NOMO-1 (cell line): ENCODE measurements at regions not wholly inside any gene's neighbourhood (a gene's known extent, or its start where the extent isn't known, plus 50 kb on each side); places are given as distances from the start of the nearest gene placed in this dataset.

Source experiments
- DNase-seq, 2 experiments: peaks; one replicate each; lab custom pipeline; 2025; ENCODE audit not compliant: unreplicated experiment in 2 of 2; lab: John Stamatoyannopoulos, UW

DNA sequence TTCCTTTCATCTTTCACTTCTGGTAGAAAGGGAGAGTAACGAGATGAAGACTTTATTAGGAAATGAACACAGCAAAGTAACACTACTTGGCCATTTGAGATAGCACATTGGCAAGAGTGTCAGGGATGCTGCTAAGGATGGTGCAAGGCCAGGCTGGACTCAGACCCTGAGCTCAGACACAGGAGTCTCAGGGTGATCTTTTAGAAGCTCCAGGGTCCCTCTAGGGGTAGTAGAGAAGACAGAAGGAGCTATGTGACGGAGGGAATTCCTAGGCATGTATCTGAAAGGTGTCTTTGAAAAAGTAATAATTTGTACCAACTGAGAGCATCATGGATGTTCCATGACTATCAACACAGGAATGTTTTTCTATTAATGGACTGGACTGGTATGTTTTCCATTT is 436.5 kb downstream of the DHX35 start:
- no peak for DNase-seq

DNA sequence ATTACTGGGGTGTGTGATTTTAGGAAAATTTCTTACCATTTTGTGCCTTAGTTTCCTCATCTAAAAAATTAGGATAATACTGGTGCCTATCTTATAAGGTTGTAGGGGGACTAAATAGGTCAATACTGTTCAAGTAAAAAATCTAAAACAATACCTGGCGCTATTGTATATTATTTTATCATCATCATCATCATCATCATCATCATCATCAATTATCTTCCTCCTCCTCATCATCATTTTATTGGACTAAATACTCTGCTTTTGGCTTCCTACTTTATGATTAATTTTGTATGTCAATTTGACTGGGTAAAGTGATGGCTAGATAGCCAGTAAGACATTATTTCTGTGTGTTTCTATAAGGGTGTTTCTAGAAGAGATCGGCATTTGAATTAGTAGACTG is 435.5 kb downstream of the DHX35 start:
- DNase-seq = no peak

DNA sequence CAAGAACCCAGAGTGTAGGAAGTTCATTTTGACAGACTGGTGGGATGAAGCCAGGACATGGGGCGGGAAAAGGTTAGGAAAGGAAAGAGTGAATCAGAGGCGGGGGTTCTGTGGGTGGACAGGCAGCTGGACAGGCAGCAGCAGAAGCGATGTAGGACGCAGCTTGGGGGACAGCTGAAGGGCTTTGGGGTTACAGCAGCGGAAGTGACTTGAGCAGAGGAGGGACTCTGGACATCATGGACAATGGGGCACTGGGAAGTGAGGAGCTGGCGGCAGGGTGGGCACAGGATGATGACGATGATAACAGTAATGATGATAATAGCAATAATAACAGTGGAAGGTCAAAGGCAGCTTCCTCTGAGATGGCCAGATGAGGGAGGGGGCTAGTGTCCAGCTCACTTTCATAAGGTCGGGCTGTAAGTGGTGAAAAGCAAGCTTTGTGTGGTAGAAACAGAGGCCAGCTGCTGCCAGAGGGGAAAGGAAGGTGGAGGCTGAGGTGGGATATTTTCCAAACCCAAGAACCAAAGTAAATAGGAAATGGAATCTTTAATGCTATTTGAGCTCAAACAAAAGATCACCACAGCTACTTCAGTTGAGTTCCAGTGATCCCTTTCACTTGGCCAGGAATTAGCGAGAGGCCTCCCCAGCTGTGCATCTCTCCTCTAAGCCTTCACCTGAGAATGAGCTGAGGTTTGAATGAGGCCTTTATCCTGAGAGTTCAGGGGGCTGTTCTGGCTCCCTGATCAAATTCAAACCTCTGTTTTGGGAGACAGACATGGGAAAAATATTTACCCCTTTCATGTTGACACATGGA is 433.5 kb downstream of the DHX35 start:
- no peak for DNase-seq

DNA sequence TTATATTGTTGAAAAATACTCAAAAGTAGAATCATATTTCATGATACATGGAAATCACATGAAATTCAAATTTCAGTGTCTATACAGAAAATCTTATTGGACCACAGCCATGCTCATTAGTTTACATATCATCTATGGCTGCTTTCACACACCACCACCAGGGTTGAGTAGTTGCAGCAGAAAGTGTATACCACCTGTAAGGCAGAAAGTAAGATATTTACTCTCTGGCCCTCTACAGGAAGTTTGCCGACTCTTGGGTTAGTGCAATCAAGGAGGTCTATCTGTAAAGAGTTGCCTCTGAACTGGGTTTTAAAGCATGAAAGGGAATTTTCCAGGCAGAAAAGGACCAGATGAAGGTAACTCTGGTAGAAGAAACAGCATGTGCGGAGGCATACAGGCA is 432.3 kb downstream of the DHX35 start:
- no peak for DNase-seq

DNA sequence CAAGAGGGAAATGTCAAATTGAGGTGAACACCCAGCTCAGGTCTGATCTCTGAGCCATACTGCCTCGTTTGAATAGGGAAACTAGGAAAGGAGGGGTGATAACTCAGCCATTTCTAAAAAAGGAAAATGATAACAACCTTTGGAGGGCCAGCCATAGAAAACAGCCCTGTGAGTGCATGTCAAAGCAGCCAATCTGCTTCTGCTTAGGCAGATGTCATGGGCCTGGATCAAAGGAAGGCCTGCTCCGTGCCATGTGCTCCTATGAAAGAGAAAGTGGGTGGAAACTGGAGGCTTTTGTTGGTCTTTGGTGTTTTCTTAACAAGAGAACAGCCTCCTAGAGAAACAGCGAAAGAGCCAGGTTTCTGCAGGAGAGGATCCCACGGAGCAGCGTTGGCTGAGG is 428.0 kb downstream of the DHX35 start:
- DNase-seq = no peak

DNA sequence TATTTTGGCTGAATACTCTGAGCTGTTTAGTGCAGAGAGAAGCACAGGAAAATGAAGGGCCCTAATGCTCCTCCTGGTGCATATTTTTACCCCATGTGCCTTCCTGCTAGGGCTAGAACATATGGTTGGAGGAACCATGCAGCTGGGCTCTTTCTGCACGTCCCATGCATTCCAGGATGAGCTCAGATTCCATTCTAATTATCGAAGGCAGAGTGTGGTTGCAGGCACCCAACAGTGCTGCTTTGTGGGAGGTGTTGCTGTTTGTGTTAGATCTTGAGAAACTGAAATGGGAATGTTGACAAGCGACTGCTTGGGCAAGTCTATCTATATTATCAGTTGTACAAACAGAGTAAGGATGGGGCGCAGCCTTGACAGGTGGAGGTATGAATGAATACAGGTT is 419.5 kb downstream of the DHX35 start:
- DNase-seq = no peak

DNA sequence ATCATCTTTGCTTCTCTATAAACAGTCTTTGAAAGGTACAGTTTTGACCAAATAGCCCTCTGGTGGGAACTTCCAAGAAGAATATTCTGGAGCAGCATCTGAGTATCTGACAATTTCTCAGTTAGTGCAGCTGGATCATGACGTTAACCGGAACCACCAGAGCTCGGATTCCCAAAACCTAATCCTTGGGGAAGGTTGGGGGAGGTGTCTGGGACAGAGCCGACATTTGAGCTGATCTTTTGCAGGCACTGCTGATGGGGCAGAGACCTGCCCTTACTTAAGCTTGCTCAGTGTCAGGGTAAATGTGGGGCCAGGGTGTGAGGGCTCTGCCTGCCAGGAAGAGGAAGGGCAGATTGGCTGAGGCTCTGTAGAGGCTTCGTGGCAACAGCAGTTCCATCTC is 416.6 kb downstream of the DHX35 start:
- DNase-seq = no peak

DNA sequence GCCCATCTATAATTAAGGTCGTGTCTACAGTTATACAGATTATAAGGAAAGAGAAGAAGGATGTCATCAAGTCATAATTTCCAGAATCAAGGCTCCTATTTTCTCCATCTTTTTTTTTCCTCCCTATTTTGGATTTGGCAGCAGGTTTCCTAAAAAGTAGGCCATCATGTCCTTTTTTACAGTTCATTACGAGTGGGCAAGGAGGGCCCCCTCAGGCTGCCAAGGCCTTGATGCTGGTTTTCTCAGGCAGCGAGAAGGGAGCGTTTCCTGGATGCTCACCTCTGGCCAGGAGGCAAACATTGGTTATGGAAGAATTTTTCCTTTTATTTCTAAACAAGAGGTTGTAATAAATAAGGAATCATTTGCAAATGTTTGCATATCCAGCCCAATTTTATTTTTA is 414.6 kb downstream of the DHX35 start:
- no peak for DNase-seq

DNA sequence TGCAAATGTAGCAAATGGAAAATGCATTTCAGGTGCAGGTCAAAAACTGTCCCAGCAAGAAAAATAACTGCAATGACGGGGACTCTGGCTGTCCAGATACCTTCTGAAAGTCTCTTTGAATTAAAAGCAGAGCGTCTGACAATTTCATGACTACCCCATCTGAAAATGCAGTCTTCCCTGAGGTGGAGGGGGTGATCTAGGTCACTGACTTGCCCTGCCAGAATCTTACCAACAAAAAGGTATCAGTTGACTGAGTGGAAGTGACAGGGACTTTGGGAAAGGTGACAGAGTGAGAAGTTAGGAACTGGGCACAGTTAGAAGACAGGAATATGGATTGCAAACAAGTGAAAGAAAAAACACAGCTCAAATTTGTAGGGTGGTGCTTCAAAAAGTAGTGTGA is 402.2 kb downstream of the DHX35 start:
- DNase-seq = no peak

DNA sequence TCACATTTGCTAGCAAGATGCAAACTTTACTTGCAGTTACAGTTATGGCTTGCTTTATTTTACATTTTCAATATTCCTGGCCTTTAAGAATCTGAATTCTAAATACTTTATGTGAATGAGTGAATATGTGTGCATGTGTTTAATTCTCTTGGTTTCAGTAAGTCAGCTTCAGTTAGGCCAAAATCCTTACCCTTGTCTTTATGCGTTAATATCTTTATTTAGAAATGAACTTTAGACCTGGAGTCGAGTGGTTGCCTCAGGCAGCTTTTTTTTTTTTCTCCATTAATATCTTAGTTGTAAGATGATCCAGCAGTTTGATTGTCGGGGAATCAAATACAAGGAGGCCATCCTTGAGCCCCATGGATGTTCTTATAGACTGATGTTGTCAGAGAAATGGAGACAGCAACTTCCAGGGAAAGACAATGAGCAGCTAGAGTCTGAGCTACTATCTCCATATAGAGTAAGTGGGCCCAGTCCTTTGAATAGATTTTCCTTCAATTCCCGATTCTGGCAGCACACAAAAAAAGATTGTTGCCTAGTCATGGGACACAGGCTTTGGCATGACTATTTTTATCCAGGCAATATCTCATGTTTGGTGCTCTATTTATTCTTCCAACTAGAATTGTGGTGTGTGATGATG is 398.0 kb downstream of the DHX35 start:
- DNase-seq = no peak

DNA sequence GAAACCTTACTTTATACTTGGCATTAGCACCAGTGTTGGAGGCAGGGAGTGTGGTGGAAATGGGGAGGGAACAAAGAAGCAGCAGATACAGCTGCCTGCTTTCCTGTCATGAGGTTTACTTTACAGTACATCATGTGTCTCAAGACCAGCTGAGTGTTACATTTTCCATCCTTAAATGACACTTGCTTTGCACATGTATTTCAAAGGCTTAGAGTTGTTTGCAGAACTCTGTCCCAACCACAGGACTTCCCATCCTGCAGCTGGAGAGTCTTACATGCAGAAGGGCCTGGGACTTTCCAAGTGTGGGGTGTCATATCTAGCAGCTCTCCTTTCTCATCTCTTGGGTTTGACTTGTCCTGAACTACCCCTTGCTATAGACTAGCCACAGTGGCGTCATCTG is 395.9 kb downstream of the DHX35 start:
- DNase-seq = no peak

DNA sequence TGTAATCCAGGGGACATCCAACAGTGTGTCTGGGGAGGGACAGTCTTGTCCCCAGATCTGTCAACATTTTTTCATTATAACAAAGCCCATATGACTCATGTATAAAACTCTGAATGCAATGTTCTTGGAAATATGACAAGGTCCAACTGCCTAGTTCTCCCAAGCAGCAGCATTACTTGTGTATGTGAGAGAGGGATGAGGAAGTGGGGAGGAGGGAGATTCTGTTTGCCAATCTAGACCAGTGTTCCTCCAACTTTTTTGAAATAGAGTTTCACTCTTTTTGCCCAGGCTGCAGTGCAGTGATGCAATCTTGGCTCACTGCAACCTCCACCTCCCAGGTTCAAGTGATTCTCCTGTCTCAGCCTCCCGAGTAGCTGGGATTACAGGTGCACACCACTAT is 394.8 kb downstream of the DHX35 start:
- DNase-seq = no peak

DNA sequence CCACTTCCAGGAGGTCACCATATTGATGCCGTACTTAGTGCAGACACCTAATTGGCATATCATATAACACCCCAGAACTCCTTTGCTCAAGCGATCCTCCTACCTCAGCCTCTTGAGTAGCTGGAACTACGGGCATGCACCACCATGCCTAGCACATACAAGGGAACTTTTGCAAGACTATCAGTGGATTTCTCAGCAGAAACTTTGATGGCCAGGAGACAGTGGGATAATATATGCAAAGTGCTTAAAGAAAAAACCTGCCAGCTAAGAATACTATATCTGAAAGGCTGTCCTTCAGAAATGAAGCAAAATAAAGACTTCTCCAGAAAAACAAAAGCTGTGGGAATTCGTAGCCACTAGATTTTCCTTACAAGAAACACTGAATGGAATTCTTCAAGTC is 387.1 kb downstream of the DHX35 start:
- no peak for DNase-seq

DNA sequence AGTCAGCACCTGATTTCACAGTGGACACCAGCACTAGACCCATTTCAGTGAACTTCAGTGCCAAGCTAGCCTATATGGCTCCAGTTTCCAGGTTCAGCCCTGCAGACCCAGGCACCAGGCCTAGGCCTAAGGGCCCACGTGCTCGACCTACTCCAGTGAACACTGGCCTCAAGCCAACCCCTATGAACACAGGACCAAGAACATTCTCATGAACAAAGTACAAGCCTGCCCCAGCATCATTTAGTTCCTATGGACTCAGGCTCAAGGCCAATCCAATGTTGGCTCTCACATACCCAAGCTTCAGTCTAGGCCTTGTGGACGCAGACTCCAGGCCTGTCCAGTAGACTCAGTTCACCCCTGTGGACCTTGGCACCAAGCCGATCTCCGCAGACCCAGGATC is 385.5 kb downstream of the DHX35 start:
- no peak for DNase-seq

DNA sequence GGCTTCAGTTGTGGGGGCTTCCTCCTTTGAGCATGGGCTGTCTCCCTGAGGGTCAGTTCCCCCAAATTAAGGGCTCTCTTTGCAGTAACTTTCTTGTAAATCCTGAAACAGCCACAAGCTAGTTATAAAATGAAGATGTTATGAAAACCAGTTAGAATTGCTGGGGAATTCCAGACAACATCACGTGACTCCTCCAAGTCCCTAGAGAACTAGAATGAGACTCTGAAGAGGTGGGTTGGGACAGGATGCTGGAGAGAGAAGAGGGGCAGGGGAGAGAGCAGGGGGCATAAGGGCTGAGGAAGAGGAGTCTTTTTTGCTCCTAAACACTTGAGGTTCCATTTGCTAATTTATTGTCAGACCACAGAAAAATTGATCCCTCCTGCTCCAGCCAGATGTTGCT is 380.3 kb downstream of the DHX35 start:
- DNase-seq = no peak

DNA sequence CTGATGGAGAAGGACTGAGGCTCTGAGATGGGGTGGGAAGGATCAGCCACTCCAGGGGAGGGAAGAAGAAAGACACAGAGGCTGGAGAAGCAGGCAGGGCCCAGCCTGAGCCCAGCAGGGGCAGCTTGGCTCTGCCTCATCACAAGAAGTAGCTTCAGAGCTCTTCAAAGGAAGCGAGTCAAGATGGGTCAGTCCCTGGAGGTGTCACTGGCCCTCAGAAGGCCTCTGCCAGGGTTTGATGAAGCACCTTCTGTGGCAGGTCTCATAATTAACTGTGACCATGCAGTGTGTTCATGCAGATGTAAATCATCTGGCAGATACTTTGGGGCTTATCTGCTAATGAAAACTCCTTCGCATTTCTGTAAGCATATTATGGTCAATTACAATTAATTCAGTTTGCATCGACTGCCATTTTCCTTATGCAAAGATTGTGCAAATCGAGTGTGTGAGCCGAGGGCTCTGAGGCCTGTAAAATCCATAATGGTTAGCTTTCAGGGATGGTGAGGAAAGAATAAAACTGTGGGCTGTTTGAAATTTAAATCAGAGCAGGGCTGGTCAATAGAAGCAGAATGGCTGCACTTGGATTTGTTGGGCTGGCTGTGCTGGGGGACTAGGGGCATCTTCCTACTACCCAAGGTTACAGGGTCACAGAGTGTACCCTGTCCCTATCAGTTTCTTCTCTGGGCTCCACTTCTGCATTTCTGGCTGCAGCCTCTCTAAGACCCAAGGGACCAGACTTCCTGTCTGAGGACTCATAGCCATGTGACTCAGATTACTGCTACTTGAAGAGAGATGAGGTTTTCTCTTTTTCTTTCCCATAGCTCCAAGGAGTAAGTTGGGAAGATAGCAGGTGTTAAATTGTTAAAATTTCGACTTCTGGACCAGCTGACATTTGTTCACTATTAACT is 376.6 kb downstream of the DHX35 start:
- no peak for DNase-seq

DNA sequence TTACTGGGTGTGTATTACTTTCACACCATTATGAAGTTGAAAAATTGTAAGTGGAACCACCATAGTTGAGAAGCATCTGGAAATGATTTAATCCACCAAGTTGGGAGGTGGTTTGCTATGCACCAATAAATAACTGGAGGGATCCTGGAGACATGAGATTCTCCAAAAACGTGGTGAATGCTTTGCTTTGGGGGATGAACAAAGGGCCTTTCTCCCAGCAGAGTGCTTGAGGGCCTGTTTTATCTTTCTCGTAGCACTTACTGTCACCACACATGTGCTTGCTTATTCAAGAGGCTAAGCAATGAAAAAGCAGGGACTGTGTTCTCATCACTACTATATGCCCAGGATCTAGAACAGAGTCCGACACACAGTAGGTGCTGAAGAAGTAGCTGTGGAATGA is 371.1 kb downstream of the DHX35 start:
- DNase-seq = no peak

DNA sequence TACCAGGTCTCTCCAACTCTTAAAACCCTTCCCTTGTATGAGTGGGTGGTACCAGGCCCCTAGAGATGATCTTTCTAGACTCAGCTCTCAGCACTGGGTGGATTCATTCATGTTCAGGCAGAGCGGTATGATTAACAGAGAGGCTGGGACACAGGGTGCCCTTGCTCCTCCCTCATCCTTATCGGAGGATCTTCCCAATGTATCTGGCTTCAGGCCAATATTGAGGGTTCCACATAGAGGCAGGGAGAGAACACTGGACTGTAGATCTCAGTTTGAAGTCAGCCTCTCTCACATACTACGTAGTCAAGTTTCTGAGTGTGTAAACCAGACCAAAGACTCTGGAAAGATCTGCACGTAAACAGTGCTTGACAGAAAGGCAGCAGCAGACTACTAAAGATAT is 366.2 kb downstream of the DHX35 start:
- DNase-seq = no peak

DNA sequence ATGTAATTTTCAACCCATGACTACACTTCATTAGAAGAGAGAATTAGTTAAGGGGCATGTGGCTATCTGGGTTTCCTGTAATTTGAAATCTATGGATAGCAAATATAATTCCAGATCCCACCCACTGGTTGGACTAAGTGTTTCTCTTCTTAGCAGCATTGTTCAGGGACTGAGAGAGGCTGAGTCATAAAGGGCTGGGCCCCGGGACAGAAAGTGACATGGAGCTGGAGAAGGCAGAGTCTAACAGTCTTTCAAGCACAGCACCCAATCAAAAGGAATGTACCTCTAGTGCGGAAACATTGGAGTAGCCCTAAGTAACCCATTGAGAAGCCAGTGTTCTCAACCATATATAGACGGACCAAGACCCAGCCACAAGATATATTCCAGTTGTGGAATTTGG is 363.9 kb downstream of the DHX35 start:
- DNase-seq = no peak

DNA sequence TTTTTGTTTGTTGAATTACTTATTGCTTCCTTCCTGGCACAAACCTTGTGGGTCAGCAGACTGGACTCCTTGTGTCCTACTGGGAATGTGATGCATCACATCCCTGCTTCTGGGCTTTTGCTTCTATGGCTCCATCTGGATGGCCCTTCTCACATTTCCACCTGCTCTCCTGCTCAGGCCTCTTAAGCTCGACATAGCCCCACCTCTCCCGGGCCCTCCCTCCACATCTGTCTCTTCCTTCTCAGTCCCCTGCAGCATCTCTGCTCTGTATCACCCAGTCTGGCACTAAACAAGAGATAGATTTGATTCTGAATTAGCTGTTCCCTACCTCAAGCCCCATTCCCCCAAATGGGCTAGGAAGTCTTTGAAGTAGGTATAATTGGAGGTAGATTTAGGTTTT is 356.8 kb downstream of the DHX35 start:
- no peak for DNase-seq

DNA sequence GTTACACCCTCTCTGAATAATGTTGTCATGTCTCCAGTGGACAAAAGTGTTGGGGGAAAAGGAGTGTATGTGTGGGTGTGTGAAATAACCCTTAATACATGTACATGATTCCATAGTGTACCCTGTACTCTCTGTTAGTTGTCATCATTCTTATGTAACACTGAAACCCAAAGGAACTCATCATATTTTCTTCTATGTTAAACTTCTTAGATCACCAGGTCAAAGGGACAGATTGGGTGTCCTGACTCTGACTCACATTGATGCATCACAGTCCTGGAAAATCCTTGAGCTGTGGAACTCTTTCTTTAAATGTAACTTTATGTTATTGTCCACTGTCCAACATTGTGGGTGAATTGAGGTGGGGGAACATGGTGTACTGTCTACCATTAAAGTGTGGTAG is 350.5 kb downstream of the DHX35 start:
- DNase-seq = no peak
